Neutrophil (primary cell): ENCODE measurements at regions not wholly inside any gene's neighbourhood (a gene's known extent, or its start where the extent isn't known, plus 50 kb on each side); places are given as distances from the start of the nearest gene placed in this dataset.

Experiments used
- H3K27ac ChIP-seq: fragments of 200-600 bp; sonication (generic); 2 replicates; pipeline ENCODE4 v1.5.1; 2016; ENCODE audit warnings: mild to moderate bottlenecking, moderate library complexity
- H3K27me3 ChIP-seq: fragments of 200-600 bp; sonication (generic); 2 replicates; pipeline ENCODE4 v1.6.0; 2016; ENCODE audit warnings: mild to moderate bottlenecking
- H3K36me3 ChIP-seq: fragments of 200-600 bp; sonication (generic); 2 replicates; pipeline ENCODE4 v1.5.1; 2017
- H3K4me1 ChIP-seq, 2 experiments: fragments of 200-600 bp in 1 of 2; sonication (generic) in 1 of 2; 1 replicate in 1 of 2; 2 replicates in 1 of 2; pipeline versions ENCODE4 v1.5.1 to v1.6.1; 2013 to 2016; ENCODE audit warnings: low read depth in 1 of 2, low read length in 1 of 2, mild to moderate bottlenecking in 1 of 2, moderate library complexity in 1 of 2; ENCODE audit not compliant: control insufficient read depth in 1 of 2, insufficient read depth in 1 of 2
- H3K4me3 ChIP-seq, 2 experiments: fragments of 200-600 bp in 1 of 2; sonication (generic) in 1 of 2; 1 replicate in 1 of 2; 2 replicates in 1 of 2; pipeline ENCODE4 v1.5.1; 2013 to 2016; ENCODE audit warnings: low read depth in 1 of 2, low read length in 1 of 2, mild to moderate bottlenecking in 1 of 2, moderate library complexity in 1 of 2
- H3K9me3 ChIP-seq: fragments of 200-600 bp; sonication (generic); 2 replicates; pipeline ENCODE4 v1.5.1; 2016
- CTCF ChIP-seq: fragments of 200-600 bp; sonication (generic); IDR thresholded peaks from 2 replicates; pipeline ENCODE4 v1.5.1; 2016; ENCODE audit warnings: antibody characterized with exemption

GRCh38 chr2:12302691-12303090 lies 414.0 kb upstream of the TRIB2 start:
- no peaks in the 10 kb centered on the region for H3K27me3 ChIP-seq
- no peak overlapping the region for H3K27ac ChIP-seq
- no peaks in the 10 kb centered on the region for H3K36me3 ChIP-seq
- no peaks in the 10 kb centered on the region for H3K9me3 ChIP-seq
- no peak for TF ChIP-seq CTCF
- H3K4me3 ChIP-seq, result no peak overlapping the region
- no peaks in the 10 kb centered on the region for H3K4me1 ChIP-seq

GRCh38 chr2:12303181-12304030 lies 413.3 kb upstream of the TRIB2 start:
- TF ChIP-seq CTCF, result no peak
- Histone ChIP-seq H3K4me3 (no peak overlapping the region), H3K27ac (no peak overlapping the region), H3K36me3 (no peaks in the 10 kb centered on the region), H3K27me3 (no peaks in the 10 kb centered on the region), H3K9me3 (no peaks in the 10 kb centered on the region), H3K4me1 (no peaks in the 10 kb centered on the region)

DNA sequence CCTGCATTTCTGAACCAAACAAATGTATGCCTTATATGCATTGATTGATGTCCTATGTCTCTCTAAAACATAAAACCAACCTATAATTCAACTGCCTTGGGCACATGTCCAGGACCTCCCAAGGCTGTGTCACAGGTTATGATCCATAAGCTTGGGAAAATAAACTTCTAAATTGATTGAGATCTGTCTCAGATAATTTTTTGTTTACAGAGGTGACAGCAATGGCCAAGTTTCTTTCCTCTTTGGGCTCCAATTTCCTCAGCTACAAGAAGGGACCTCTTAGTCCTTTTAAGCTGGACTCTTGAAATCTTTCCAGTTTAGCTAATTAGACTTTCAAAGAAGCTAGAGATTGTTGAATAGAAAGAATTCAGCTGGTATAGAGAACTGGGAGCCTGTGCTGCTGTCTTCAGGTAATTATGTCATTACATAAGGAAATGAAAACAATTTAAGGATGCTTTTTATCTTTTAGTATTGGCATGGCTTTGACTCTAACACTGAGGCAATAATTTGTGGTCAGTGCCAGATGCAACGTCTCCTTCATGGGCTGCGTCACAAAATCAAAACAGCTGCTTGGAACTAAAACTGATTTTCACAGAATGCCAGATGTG lies 412.1 kb upstream of the TRIB2 start:
- no peak overlapping the region for H3K27ac ChIP-seq
- TF ChIP-seq CTCF, result no peak
- H3K4me3 ChIP-seq, result no peak overlapping the region
- H3K27me3 ChIP-seq, result no peaks in the 10 kb centered on the region
- H3K4me1 ChIP-seq, result no peaks in the 10 kb centered on the region
- no peaks in the 10 kb centered on the region for H3K36me3 ChIP-seq
- no peaks in the 10 kb centered on the region for H3K9me3 ChIP-seq

GRCh38 chr2:12305931-12306330 lies 410.8 kb upstream of the TRIB2 start:
- H3K4me3 ChIP-seq, result no peak overlapping the region
- H3K9me3 ChIP-seq, result no peaks in the 10 kb centered on the region
- H3K36me3 ChIP-seq, result no peaks in the 10 kb centered on the region
- H3K27ac ChIP-seq, result no peak overlapping the region
- no peak for TF ChIP-seq CTCF
- H3K4me1 ChIP-seq, result no peaks in the 10 kb centered on the region
- no peaks in the 10 kb centered on the region for H3K27me3 ChIP-seq

- Histone ChIP-seq H3K27me3 (no peaks in the 10 kb centered on the region), H3K4me3 (no peak overlapping the region), H3K27ac (no peak overlapping the region), H3K36me3 (no peaks in the 10 kb centered on the region), H3K9me3 (no peaks in the 10 kb centered on the region), H3K4me1 (no peaks in the 10 kb centered on the region)
- TF ChIP-seq CTCF, result no peak
Observed at GRCh38 chr2:12310399-12310798, 406.3 kb upstream of the TRIB2 start.
